CD4-positive, alpha-beta T cell treated with Interleukin-12 subunit alpha and Interleukin-12 subunit beta, for 1 hour (primary cell): ENCODE measurements at regions not wholly inside any gene's neighbourhood (a gene's known extent, or its start where the extent isn't known, plus 50 kb on each side); places are given as distances from the start of the nearest gene placed in this dataset.
"Not testable (repeated sequence)": the region's sequence is repeated elsewhere in the genome, so short reads cannot be mapped to it uniquely, and the experiment has no call there.

Experiments
- DNase-seq: peaks from one replicate; pipeline ENCODE4 v3.0.0-alpha.2; 2020

- no peak for DNase-seq
These were observed 145.6 kb downstream of the HSD17B3 start for GRCh38 chr9:96156171-96156974.

- no peak for DNase-seq
These were observed 147.9 kb downstream of the HSD17B3 start for GRCh38 chr9:96154081-96154480.

- DNase-seq = no peak
These were observed 149.4 kb downstream of the HSD17B3 start for GRCh38 chr9:96152550-96152949.

GRCh38 chr9:96150324-96151227 lies 151.4 kb downstream of the HSD17B3 start:
- peak; percentile 39 for DNase-seq

- DNase-seq = no peak
These were observed 152.3 kb downstream of the HSD17B3 start for GRCh38 chr9:96149533-96150280.

- DNase-seq = no peak
These were observed 153.1 kb downstream of the HSD17B3 start for GRCh38 chr9:96148634-96149532.

GRCh38 chr9:96147029-96147428 lies 154.9 kb downstream of the HSD17B3 start:
- not testable (repeated sequence) for DNase-seq

- DNase-seq = no peak
These were observed 160.3 kb downstream of the HSD17B3 start for GRCh38 chr9:96141666-96142065.

- no peak for DNase-seq
These were observed 160.9 kb downstream of the HSD17B3 start for GRCh38 chr9:96141128-96141474.

- no peak for DNase-seq
These were observed 161.5 kb downstream of the HSD17B3 start for GRCh38 chr9:96140296-96141127.

GRCh38 chr9:96139592-96140295 lies 162.2 kb downstream of the HSD17B3 start:
- DNase-seq = no peak

- no peak for DNase-seq
These were observed 163.4 kb downstream of the HSD17B3 start for GRCh38 chr9:96138616-96139015.

GRCh38 chr9:96137671-96138429 lies 164.1 kb downstream of the HSD17B3 start:
- DNase-seq = no peak

- peak; percentile 6 for DNase-seq
These were observed 164.8 kb downstream of the HSD17B3 start for GRCh38 chr9:96136992-96137670.

GRCh38 chr9:96135753-96136290 lies 166.2 kb downstream of the HSD17B3 start:
- no peak for DNase-seq

GRCh38 chr9:96135076-96135752 lies 166.8 kb downstream of the HSD17B3 start:
- DNase-seq = no peak

- no peak for DNase-seq
These were observed 168.5 kb downstream of the HSD17B3 start for GRCh38 chr9:96133321-96134021.

- no peak for DNase-seq
These were observed 170.2 kb downstream of the HSD17B3 start for GRCh38 chr9:96131825-96132224.
